ENCODE measurements at regions not wholly inside any gene's neighbourhood (a gene's known extent, or its start where the extent isn't known, plus 50 kb on each side); places are given as distances from the start of the nearest gene placed in this dataset.

DNA sequence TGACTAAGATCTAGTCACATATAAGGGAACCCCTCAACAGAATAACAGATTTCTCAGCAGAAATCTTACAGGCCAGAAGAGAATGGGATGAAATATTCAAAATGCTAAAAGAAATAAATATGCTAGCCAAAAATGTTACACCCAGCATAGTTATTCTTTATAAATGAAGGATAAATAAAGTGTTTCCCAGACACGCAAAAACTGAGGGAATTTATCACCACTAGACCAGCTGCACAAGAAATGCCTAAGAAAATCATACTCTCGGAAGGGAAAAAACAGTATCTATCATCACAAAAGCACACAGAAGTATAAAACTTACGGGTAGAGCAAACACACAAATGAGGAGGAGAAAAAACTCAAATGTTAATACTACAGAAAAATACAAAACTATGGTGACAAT, 162.1 kb downstream of the HHIP start:
- TF ChIP-seq, protein P1, sequence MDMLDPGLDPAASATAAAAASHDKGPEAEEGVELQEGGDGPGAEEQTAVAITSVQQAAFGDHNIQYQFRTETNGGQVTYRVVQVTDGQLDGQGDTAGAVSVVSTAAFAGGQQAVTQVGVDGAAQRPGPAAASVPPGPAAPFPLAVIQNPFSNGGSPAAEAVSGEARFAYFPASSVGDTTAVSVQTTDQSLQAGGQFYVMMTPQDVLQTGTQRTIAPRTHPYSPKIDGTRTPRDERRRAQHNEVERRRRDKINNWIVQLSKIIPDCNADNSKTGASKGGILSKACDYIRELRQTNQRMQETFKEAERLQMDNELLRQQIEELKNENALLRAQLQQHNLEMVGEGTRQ (CRISPR knock-in tag; IDR thresholded peaks at IDR 0.05), result no peak
- TF ChIP-seq, protein P2, sequence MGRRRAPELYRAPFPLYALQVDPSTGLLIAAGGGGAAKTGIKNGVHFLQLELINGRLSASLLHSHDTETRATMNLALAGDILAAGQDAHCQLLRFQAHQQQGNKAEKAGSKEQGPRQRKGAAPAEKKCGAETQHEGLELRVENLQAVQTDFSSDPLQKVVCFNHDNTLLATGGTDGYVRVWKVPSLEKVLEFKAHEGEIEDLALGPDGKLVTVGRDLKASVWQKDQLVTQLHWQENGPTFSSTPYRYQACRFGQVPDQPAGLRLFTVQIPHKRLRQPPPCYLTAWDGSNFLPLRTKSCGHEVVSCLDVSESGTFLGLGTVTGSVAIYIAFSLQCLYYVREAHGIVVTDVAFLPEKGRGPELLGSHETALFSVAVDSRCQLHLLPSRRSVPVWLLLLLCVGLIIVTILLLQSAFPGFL (CRISPR knock-in tag; IDR thresholded peaks at IDR 0.05; ENCODE audit: borderline replicate concordance), result no peak
- TF ChIP-seq JUN (CRISPR knock-in tag; IDR thresholded peaks at IDR 0.05) (no peak), ZNF263 (CRISPR knock-in tag; IDR thresholded peaks at IDR 0.05; ENCODE audit: low read depth) (no peak)
- TF ChIP-seq, protein P3, sequence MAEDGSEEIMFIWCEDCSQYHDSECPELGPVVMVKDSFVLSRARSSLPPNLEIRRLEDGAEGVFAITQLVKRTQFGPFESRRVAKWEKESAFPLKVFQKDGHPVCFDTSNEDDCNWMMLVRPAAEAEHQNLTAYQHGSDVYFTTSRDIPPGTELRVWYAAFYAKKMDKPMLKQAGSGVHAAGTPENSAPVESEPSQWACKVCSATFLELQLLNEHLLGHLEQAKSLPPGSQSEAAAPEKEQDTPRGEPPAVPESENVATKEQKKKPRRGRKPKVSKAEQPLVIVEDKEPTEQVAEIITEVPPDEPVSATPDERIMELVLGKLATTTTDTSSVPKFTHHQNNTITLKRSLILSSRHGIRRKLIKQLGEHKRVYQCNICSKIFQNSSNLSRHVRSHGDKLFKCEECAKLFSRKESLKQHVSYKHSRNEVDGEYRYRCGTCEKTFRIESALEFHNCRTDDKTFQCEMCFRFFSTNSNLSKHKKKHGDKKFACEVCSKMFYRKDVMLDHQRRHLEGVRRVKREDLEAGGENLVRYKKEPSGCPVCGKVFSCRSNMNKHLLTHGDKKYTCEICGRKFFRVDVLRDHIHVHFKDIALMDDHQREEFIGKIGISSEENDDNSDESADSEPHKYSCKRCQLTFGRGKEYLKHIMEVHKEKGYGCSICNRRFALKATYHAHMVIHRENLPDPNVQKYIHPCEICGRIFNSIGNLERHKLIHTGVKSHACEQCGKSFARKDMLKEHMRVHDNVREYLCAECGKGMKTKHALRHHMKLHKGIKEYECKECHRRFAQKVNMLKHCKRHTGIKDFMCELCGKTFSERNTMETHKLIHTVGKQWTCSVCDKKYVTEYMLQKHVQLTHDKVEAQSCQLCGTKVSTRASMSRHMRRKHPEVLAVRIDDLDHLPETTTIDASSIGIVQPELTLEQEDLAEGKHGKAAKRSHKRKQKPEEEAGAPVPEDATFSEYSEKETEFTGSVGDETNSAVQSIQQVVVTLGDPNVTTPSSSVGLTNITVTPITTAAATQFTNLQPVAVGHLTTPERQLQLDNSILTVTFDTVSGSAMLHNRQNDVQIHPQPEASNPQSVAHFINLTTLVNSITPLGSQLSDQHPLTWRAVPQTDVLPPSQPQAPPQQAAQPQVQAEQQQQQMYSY (CRISPR knock-in tag; IDR thresholded peaks at IDR 0.05), result no peak
- TF ChIP-seq, protein P4, sequence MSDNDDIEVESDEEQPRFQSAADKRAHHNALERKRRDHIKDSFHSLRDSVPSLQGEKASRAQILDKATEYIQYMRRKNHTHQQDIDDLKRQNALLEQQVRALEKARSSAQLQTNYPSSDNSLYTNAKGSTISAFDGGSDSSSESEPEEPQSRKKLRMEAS (CRISPR knock-in tag; IDR thresholded peaks at IDR 0.05), result no peak

All from WTC11 (cell line).